HUES48 (cell line): ENCODE measurements at regions not wholly inside any gene's neighbourhood (a gene's known extent, or its start where the extent isn't known, plus 50 kb on each side); places are given as distances from the start of the nearest gene placed in this dataset.
A peak's percentile ranks its signal among the peaks of the same experiment; 100 is the strongest.
"Not testable (repeated sequence)": the region's sequence is repeated elsewhere in the genome, so short reads cannot be mapped to it uniquely, and the experiment has no call there.

Experiments used
- H3K27ac ChIP-seq: one replicate; pipeline ENCODE4 v1.7.0; 2013; ENCODE audit warnings: low read depth, low read length, inconsistent platforms
- H3K27me3 ChIP-seq: 2 replicates; pipeline ENCODE4 v1.6.1; 2013; ENCODE audit warnings: mild to moderate bottlenecking, low read length; ENCODE audit not compliant: control insufficient read depth, insufficient read depth
- H3K36me3 ChIP-seq: 2 replicates; pipeline ENCODE4 v1.6.1; 2013; ENCODE audit warnings: low read length; ENCODE audit not compliant: control insufficient read depth, insufficient read depth
- H3K4me1 ChIP-seq: 2 replicates; pipeline ENCODE4 v1.6.1; 2013; ENCODE audit warnings: mild to moderate bottlenecking, low read length; ENCODE audit not compliant: control insufficient read depth, insufficient read depth
- H3K4me3 ChIP-seq: 2 replicates; pipeline ENCODE4 v1.5.1; 2013; ENCODE audit warnings: mild to moderate bottlenecking, low read depth, low read length
- H3K9ac ChIP-seq: 2 replicates; pipeline ENCODE4 v1.6.1; 2013; ENCODE audit warnings: mild to moderate bottlenecking, low read depth, low read length, moderate library complexity
- H3K9me3 ChIP-seq: 2 replicates; pipeline ENCODE4 v1.6.1; 2013; ENCODE audit warnings: low read length; ENCODE audit not compliant: control insufficient read depth, insufficient read depth

DNA sequence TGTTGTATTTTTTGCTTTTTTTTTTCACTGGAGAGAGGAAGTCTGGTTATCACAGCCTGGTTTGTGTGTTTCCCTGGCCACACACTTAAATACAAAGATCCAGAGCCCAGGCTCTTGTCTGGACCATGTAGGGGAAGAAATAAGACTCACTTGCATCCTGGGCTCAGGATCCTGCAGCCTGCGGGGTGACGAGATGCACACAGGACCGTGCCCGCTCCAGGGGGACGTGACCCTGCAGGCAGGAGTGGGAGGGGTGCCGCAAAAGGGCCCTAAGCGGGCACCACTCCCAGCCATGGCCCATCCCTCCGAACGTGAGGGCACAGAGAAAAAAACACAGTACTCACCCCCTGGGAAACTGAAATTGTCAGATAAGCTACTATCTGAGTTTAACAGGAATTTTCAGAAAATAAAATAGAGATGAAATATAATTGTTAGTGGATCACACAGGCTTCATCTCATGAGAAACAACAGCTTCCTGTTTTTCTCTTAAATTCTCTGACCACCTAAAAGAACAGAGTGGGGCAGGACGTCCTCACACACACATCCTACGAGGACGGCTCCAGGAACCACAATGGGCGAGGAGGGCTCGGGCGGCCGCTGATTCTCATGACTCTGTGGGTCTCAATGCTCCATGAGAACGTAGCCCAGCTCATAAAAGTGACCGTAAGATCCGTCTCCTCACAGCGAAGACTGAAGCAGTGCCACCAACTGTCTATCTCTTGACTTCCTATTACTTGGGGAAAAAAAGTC is 142.6 kb upstream of the ALKAL2 start:
- Histone ChIP-seq H3K4me1 (peaks cover 17% of the 10 kb centered on the region), H3K36me3 (no peaks in the 10 kb centered on the region), H3K27ac (no peak overlapping the region), H3K27me3 (no peaks in the 10 kb centered on the region), H3K9ac (no peak overlapping the region), H3K4me3 (no peak overlapping the region), H3K9me3 (no peaks in the 10 kb centered on the region)

DNA sequence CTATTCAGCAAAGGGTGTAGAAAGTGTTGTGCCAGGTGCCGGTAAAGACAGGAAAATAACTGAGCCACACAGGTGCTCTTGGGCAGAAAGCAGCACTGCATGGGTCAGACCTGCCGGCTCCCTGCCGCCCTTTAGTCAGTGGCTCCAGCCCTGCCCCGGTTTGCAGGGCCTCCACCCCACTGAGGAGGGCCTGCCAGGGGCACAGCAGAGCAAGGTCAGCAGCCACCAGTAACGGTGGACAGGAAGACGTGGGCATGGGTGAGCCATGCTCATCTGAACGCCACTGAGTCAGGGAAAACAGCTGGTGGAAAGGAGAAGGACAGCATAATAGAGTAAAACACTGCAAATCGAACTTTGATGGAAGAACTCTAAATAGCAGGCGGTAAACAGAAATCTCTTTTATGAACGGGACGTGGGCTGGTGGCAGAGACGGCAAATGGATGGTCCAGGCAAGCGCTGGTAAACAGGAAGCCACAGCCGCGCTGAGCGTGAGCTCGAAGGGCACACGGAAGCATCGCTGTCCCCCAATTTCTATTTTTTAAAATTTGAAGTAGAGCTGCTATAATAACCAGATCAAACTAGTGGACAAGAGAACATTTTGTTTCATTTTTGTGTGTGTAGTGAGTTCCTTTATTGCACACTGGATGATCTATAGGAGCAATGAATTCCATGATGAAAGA is 141.8 kb upstream of the ALKAL2 start:
- no peak overlapping the region for H3K27ac ChIP-seq
- H3K4me3 ChIP-seq: no peak overlapping the region
- H3K9ac ChIP-seq: no peak overlapping the region
- H3K9me3 ChIP-seq: no peaks in the 10 kb centered on the region
- peaks cover 17% of the 10 kb centered on the region for H3K4me1 ChIP-seq
- H3K36me3 ChIP-seq: no peaks in the 10 kb centered on the region
- no peaks in the 10 kb centered on the region for H3K27me3 ChIP-seq

GRCh38 chr2:429142-429541 is 141.3 kb upstream of the ALKAL2 start:
- Histone ChIP-seq H3K4me1 (peaks cover 14% of the 10 kb centered on the region), H3K27ac (no peak overlapping the region), H3K27me3 (no peaks in the 10 kb centered on the region), H3K9me3 (no peaks in the 10 kb centered on the region), H3K4me3 (no peak overlapping the region), H3K9ac (no peak overlapping the region), H3K36me3 (no peaks in the 10 kb centered on the region)

DNA sequence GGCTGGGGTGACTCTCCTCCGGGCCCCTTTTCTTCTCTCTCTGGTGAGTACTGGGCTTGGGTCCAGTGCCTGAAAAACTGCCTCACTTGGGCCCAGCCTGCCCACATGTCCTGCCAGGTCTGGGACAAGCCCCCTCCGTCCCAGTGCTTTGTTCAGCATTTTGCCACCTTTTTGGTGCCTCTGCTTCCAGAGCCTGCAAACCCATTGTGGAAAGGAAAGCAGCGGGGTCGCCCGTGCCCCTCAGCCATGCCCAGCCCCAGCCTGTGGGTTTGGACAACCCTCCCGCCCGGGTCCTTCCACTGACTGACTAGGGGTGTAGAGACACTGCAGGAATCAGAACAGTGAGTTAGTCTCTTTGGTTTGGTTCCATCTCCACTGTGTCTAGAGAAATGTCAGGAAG is 140.7 kb upstream of the ALKAL2 start:
- H3K9me3 ChIP-seq: no peaks in the 10 kb centered on the region
- peaks cover 10% of the 10 kb centered on the region for H3K4me1 ChIP-seq
- no peaks in the 10 kb centered on the region for H3K27me3 ChIP-seq
- H3K27ac ChIP-seq: no peak overlapping the region
- H3K4me3 ChIP-seq: no peak overlapping the region
- H3K36me3 ChIP-seq: no peaks in the 10 kb centered on the region
- H3K9ac ChIP-seq: no peak overlapping the region

DNA sequence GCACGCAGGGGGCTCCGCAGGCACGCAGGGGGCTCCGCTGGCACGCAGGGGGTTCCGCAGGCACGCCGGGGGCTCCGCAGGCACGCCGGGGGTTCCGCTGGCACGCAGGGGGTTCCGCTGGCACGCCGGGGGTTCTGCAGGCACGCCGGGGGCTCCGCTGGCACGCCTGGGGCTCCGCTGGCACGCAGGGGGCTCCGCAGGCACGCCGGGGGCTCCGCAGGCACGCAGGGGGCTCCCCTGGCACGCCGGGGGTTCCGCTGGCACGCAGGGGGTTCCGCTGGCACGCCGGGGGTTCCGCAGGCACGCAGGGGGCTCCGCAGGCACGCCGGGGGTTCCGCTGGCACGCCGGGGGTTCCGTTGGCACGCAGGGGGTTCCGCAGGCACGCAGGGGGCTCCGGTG is 138.8 kb upstream of the ALKAL2 start:
- H3K27ac ChIP-seq, H3K27me3 ChIP-seq, H3K9me3 ChIP-seq, H3K9ac ChIP-seq, H3K4me1 ChIP-seq, H3K36me3 ChIP-seq, H3K4me3 ChIP-seq: not testable (repeated sequence)

- no peak overlapping the region for H3K4me3 ChIP-seq
- no peaks in the 10 kb centered on the region for H3K36me3 ChIP-seq
- no peaks in the 10 kb centered on the region for H3K27me3 ChIP-seq
- no peak overlapping the region for H3K9ac ChIP-seq
- no peak overlapping the region for H3K27ac ChIP-seq
- H3K9me3 ChIP-seq: no peaks in the 10 kb centered on the region
- no peaks in the 10 kb centered on the region for H3K4me1 ChIP-seq
These were observed 138.1 kb upstream of the ALKAL2 start for GRCh38 chr2:425947-426346.

GRCh38 chr2:425243-425642 is 137.4 kb upstream of the ALKAL2 start:
- Histone ChIP-seq H3K9ac (no peak overlapping the region), H3K9me3 (no peaks in the 10 kb centered on the region), H3K4me1 (no peaks in the 10 kb centered on the region), H3K27me3 (no peaks in the 10 kb centered on the region), H3K4me3 (no peak overlapping the region), H3K27ac (peak overlapping the region; percentile 52), H3K36me3 (no peaks in the 10 kb centered on the region)

- H3K27me3 ChIP-seq: no peaks in the 10 kb centered on the region
- no peak overlapping the region for H3K4me3 ChIP-seq
- no peak overlapping the region for H3K27ac ChIP-seq
- H3K9me3 ChIP-seq: no peaks in the 10 kb centered on the region
- no peak overlapping the region for H3K9ac ChIP-seq
- no peaks in the 10 kb centered on the region for H3K4me1 ChIP-seq
- H3K36me3 ChIP-seq: no peaks in the 10 kb centered on the region
These were observed 136.6 kb upstream of the ALKAL2 start for GRCh38 chr2:424306-425171.

DNA sequence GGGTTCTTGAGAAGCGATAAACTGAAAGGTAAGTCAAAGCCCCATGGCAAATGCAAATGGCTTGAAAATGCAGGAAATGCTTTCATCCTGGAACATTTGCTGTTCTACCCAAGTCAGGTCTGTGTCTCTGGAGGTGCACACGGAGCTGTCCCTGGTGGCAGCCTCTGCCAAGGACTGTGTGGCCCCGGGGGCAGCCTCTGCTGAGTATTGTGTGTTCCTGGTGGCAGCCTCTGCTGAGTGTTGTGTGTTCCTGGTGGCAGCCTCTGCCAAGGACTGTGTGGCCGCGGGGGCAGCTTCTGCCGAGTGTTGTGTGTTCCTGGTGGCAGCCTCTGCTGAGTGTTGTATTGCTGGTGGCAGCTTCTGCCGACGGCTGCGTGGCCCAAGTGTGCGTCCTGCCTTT is 135.6 kb upstream of the ALKAL2 start:
- Histone ChIP-seq H3K9ac (no peak overlapping the region), H3K9me3 (no peaks in the 10 kb centered on the region), H3K27ac (no peak overlapping the region), H3K36me3 (no peaks in the 10 kb centered on the region), H3K4me1 (no peaks in the 10 kb centered on the region), H3K27me3 (no peaks in the 10 kb centered on the region), H3K4me3 (no peak overlapping the region)

GRCh38 chr2:422676-423435 is 135.0 kb upstream of the ALKAL2 start:
- Histone ChIP-seq H3K27ac (no peak overlapping the region), H3K36me3 (no peaks in the 10 kb centered on the region), H3K4me1 (no peaks in the 10 kb centered on the region), H3K27me3 (no peaks in the 10 kb centered on the region), H3K9me3 (no peaks in the 10 kb centered on the region), H3K4me3 (no peak overlapping the region), H3K9ac (no peak overlapping the region)
